OCI-LY1 (cell line): ENCODE measurements at regions not wholly inside any gene's neighbourhood (a gene's known extent, or its start where the extent isn't known, plus 50 kb on each side); places are given as distances from the start of the nearest gene placed in this dataset.

Source experiments
- EZH2 ChIP-seq: fragments of 200-600 bp; sonication (generic), shearing (Covaris generic); IDR thresholded peaks from 2 replicates; pipeline ENCODE4 v1.8.0; 2017; ENCODE audit warnings: borderline replicate concordance, mixed run types, mild to moderate bottlenecking, antibody characterized with exemption, low read length, moderate library complexity, mixed read lengths
- TF ChIP-seq, protein P1 (sequence below): fragments of 200-600 bp; sonication (generic), shearing (Covaris generic); IDR thresholded peaks from 2 replicates; pipeline ENCODE4 v1.5.1; 2017; ENCODE audit warnings: mild to moderate bottlenecking, antibody characterized with exemption, low read length, moderate library complexity, mixed read lengths

DNA sequence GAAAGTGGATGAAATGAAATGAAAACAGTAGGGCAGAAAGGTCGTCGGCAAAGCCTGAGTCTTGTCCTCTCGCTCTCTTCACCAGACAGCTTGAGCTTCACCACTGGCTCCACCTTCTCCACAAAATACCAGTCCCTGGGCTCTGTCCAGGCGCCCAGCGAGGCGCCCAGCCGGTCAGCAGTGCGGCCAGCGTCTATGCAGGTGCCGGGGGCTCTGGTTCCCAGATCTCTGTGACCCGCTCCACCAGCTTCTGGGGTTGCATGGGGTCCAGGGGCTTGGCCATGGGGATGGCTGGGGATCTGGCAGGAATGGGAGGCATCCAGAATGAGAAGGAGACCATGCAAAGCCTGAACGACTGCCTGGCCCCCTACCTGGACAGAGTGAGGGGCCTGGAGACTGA is 600.5 kb upstream of the ZP4 start:
- TF ChIP-seq, protein P1, sequence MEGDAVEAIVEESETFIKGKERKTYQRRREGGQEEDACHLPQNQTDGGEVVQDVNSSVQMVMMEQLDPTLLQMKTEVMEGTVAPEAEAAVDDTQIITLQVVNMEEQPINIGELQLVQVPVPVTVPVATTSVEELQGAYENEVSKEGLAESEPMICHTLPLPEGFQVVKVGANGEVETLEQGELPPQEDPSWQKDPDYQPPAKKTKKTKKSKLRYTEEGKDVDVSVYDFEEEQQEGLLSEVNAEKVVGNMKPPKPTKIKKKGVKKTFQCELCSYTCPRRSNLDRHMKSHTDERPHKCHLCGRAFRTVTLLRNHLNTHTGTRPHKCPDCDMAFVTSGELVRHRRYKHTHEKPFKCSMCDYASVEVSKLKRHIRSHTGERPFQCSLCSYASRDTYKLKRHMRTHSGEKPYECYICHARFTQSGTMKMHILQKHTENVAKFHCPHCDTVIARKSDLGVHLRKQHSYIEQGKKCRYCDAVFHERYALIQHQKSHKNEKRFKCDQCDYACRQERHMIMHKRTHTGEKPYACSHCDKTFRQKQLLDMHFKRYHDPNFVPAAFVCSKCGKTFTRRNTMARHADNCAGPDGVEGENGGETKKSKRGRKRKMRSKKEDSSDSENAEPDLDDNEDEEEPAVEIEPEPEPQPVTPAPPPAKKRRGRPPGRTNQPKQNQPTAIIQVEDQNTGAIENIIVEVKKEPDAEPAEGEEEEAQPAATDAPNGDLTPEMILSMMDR = no peak
- no peak for TF ChIP-seq EZH2
